Panc1 (cell line): ENCODE measurements at regions not wholly inside any gene's neighbourhood (a gene's known extent, or its start where the extent isn't known, plus 50 kb on each side); places are given as distances from the start of the nearest gene placed in this dataset.

Experiments
- TCF7L2 ChIP-seq: IDR thresholded peaks from 2 replicates; pipeline ENCODE4 v1.6.1; 2011; ENCODE audit warnings: mild to moderate bottlenecking, low read depth, low read length, inconsistent platforms
- TF ChIP-seq, protein P1 (sequence below): fragments of 450-650 bp; IDR thresholded peaks from 2 replicates; pipeline ENCODE4 v1.5.1; 2017; ENCODE audit warnings: mild to moderate bottlenecking

DNA sequence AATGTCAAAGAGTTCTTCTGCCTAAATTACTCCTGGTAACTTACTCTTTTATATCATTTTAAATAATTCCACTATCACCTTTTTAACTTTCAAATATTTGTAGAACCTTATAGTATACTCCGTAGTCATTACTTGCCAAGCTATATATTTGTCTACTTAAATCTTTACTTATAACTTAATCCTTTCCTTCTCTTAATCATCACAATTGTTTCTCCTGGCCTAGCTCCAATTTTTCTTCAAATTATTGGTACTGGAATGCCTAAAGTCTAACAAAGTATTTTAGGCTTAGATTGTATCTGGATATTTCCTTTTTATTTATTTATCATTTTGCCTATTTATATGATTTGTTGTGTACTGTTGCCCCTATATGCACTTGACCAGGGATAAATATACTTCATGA is 109.5 kb downstream of the MZT1 start:
- TF ChIP-seq, protein P1, sequence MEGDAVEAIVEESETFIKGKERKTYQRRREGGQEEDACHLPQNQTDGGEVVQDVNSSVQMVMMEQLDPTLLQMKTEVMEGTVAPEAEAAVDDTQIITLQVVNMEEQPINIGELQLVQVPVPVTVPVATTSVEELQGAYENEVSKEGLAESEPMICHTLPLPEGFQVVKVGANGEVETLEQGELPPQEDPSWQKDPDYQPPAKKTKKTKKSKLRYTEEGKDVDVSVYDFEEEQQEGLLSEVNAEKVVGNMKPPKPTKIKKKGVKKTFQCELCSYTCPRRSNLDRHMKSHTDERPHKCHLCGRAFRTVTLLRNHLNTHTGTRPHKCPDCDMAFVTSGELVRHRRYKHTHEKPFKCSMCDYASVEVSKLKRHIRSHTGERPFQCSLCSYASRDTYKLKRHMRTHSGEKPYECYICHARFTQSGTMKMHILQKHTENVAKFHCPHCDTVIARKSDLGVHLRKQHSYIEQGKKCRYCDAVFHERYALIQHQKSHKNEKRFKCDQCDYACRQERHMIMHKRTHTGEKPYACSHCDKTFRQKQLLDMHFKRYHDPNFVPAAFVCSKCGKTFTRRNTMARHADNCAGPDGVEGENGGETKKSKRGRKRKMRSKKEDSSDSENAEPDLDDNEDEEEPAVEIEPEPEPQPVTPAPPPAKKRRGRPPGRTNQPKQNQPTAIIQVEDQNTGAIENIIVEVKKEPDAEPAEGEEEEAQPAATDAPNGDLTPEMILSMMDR = no peak
- no peak for TF ChIP-seq TCF7L2
